ENCODE measurements at regions not wholly inside any gene's neighbourhood (a gene's known extent, or its start where the extent isn't known, plus 50 kb on each side); places are given as distances from the start of the nearest gene placed in this dataset.

DNA sequence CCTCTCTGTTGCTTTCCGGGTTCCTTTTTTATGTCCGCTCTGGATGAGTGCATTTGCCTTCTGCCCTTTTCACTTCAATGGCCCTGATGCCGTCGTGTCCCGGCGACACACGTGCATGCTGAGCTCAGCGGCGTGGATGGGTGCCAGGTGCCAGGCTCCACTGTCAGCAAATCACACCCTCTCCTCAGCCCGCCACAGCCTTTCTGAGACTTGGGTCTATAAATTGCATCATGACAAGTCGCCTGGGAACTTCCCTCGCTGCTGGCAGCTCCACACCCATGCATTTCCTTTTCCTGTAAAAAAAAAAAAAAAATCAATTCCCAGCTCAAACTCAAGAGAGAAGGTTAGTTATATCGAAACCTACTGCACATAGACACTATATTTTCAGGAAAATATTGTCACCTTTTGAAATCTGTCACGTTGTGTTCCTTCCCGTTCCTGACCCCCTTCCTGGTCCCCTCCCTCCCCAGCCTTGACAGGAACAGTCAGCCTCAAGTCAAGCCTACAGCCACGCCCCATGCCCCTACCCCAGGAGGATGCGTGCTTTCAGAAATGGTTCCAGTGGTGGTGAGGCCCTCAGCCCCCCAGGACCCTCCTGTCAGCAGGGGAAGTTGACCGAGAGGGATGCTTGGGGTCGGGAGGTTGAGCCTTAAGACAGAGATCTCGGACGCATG lies 110.3 kb upstream of the PTCH1 start:
- intact Hi-C loops (cut with DNase I; ENCODE audit: low total_unique reads), result no loop called here
- TF ChIP-seq CTCF (IDR thresholded peaks at IDR 0.05), result no peak
- H3K36me3 ChIP-seq, result no peaks in the 10 kb centered on the region
- no peak overlapping the region for H3K4me3 ChIP-seq
- H3K27ac ChIP-seq, result no peak overlapping the region
- peak; percentile 57 to 76 for DNase-seq
- H3K9me3 ChIP-seq, result peaks cover 0 to 4% (median 0%) of the 10 kb centered on the region in 3 donors
- H3K27me3 ChIP-seq, result no peaks in the 10 kb centered on the region
- peaks cover 0 to 9% (median 4%) of the 10 kb centered on the region in 4 donors for H3K4me1 ChIP-seq

DNA sequence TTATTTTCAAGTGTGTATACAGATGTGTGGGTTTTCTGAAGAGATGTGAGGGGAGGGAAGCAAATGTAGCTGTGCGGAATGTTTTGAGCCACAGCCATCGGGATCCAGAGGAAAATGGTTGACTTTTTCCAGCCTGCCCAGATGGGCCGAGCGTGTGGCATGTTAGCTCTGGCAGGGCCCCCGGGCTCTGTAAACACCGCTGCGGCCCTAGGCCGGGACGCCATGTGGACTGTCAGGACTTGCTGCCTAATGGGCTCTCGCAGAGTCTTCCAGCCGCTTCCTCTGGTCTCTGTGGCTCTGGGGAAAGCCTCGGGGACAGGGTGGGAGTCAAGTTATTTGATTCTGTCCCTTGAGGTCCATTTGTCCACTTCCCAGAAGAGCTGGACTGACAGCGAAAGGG lies 109.6 kb upstream of the PTCH1 start:
- Histone ChIP-seq H3K4me1 (peaks cover 0 to 9% (median 4%) of the 10 kb centered on the region in 4 donors), H3K36me3 (no peaks in the 10 kb centered on the region), H3K9me3 (peaks cover 0 to 6% (median 0%) of the 10 kb centered on the region in 3 donors), H3K27me3 (no peaks in the 10 kb centered on the region), H3K27ac (no peak overlapping the region), H3K4me3 (no peak overlapping the region)
- intact Hi-C loops (cut with DNase I; ENCODE audit: low total_unique reads), result no loop called here
- DNase-seq, result no peak
- no peak for TF ChIP-seq CTCF (IDR thresholded peaks at IDR 0.05)

GRCh38 chr9:95623640-95624039 lies 106.9 kb upstream of the PTCH1 start:
- DNase-seq, result no peak
- H3K27ac ChIP-seq, result no peak overlapping the region
- peaks cover 0 to 6% (median 0%) of the 10 kb centered on the region in 3 donors for H3K9me3 ChIP-seq
- no peak for TF ChIP-seq CTCF (IDR thresholded peaks at IDR 0.05)
- no peaks in the 10 kb centered on the region for H3K36me3 ChIP-seq
- no peak overlapping the region for H3K4me3 ChIP-seq
- peaks cover 0 to 9% (median 4%) of the 10 kb centered on the region in 4 donors for H3K4me1 ChIP-seq
- intact Hi-C loops (cut with DNase I; ENCODE audit: low total_unique reads), result no loop called here
- H3K27me3 ChIP-seq, result no peaks in the 10 kb centered on the region

DNA sequence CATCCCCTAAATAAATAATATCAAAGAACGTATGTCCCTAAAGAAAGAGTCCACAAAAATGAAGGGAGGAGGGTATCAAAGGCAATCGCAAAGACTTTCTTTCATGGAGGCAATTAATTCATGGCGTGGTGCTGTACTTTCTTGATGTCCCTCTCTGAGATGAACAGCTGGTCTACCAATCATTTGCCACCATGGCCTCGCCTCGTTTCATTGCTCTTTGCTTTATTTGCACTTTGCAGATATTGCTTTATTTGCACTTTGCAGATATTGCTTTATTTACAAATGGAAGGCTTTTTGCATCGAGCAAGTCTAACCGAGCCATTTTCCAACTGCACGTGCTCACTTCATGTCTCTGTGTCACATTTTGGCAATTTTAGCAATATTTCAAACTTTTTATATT lies 104.0 kb upstream of the PTCH1 start:
- no peaks in the 10 kb centered on the region for H3K27me3 ChIP-seq
- H3K4me3 ChIP-seq, result no peak overlapping the region
- H3K36me3 ChIP-seq, result no peaks in the 10 kb centered on the region
- H3K27ac ChIP-seq, result no peak overlapping the region
- no peak for DNase-seq
- no peaks in the 10 kb centered on the region for H3K4me1 ChIP-seq
- intact Hi-C loops (cut with DNase I; ENCODE audit: low total_unique reads), result no loop called here
- no peak for TF ChIP-seq CTCF (IDR thresholded peaks at IDR 0.05)
- H3K9me3 ChIP-seq, result peaks cover 0 to 6% (median 0%) of the 10 kb centered on the region in 3 donors

GRCh38 chr9:95620314-95620713 lies 103.5 kb upstream of the PTCH1 start:
- intact Hi-C loops (cut with DNase I; ENCODE audit: low total_unique reads), result no loop called here
- no peak for TF ChIP-seq CTCF (IDR thresholded peaks at IDR 0.05)
- Histone ChIP-seq H3K36me3 (no peaks in the 10 kb centered on the region), H3K27ac (no peak overlapping the region), H3K4me1 (no peaks in the 10 kb centered on the region), H3K9me3 (peaks cover 0 to 6% (median 0%) of the 10 kb centered on the region in 3 donors), H3K4me3 (no peak overlapping the region), H3K27me3 (peaks cover 0 to 2% of the 10 kb centered on the region in 2 donors)
- DNase-seq, result no peak

Data from tibial artery (tissue), 4 donors.